OCI-M2 (cell line): ENCODE measurements at regions not wholly inside any gene's neighbourhood (a gene's known extent, or its start where the extent isn't known, plus 50 kb on each side); places are given as distances from the start of the nearest gene placed in this dataset.

Experiments
- DNase-seq: peaks from one replicate; lab custom pipeline; 2025; ENCODE audit not compliant: unreplicated experiment; lab: John Stamatoyannopoulos, UW

DNA sequence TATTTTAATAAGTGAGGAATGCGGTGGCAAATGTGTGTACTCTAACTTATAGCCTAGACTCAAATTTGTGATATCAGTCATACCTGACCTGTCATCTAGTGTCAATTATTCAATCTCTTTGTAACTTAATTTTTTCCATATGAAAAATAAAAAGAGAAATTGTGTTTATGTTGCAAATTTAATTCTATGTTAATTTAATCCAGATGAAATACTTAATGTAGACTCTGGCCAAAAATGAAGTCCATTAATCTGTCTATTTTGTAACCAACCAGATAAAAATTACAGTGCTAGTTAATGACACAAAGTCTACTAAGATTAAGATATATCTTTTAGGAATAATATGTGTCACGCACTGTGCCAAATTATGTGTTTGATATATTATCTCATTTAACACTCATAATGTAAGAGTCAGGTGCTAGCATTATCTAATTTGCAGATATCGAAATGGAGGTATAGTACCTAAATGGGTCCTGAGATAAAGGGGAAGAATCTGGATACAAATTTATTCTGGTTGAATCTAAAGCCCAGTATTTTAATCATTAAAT lies 712.1 kb downstream of the KCTD16 start:
- DNase-seq = no peak

DNA sequence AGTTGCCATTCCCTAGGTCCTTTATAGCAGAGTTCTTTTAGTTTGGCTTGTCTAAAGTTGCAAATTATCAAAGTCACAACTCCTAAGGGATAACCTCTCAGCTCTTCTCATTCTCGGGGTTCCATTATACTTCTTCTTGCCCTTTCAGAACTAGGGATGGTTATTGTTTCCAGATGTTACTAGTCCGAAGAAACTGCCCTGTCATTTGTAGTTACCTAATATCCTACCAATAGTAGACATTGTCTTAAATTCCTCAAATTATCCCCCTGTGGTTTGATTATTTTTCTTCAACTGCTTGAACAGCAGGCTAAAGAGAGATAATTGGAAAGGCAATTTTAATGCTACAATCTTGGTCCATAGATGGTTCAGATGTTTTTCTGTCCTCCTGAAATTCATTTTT lies 709.8 kb downstream of the KCTD16 start:
- DNase-seq = no peak

DNA sequence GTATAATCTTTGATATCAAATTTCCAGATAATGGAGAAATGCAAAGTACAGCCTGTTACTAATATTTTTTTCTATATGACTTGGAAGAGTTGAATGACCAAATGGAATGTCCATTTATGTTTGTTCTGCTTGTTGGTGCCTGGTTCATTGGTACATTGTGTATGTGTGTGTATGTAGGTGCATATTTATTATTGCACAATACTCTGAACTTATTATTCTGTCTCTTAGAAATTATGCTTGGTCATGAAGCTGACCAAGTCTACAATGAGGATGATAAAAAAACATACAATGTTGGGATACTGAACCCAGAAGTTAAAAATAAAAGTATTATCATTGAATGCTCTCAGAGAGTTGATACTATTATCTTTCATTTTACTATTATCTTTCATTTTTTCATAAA lies 706.3 kb downstream of the KCTD16 start:
- DNase-seq = no peak

DNA sequence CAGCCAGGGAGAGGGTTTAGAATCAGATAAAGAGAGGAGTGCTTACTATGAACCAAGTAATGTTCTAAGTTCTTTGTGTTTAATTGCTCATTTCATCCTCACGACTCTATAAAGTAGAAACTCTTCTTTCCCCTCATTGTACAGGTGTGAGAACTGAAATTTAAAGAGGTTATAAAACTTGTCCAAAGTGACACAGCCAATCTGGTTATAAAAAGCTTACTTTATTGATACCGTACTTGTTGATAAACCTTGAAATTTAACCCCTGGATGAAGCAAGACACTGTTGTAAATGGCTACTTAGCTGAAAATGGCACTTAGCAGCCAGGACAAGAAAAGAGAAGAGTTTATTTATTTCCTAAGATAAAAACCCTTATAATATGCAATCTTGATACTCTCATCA lies 702.4 kb downstream of the KCTD16 start:
- DNase-seq = no peak

DNA sequence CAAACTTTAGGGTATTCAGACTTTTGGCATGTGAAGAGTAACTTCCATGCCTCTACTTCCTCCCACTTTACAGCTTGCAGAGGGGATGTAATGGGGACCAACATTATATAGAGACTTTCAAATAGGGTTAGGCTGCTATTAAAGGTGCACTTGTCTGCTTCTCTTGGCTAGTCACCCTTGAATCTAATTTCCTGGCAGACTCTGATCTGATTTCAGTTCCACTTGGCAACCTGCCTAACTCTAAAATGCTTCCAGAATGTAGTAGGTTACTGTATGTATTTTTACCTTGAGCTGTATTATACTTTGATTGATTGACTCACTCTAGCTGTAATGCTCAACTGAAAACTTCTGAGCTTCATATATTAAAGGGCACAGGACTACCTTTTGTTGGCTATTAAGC lies 693.4 kb downstream of the KCTD16 start:
- no peak for DNase-seq

DNA sequence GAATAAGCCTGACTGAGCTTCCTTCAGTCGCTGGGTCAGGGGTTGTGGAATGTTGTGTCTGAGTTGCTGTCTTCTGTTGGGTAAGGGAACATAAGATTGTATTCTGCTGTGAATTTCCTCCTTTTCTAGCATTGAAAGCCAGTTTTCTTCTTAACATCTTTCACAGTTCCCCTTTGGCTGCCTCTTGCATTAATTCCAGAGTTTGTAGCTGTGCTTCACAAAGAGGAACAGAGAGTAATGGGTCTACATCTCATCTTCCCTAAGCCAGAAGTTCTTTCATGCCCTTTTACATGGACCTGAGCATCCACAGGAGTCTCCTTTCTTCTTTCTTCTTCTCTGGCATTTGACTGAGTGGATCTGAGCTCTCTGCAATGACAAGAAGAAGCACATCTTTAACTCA lies 686.8 kb downstream of the KCTD16 start:
- DNase-seq = no peak

DNA sequence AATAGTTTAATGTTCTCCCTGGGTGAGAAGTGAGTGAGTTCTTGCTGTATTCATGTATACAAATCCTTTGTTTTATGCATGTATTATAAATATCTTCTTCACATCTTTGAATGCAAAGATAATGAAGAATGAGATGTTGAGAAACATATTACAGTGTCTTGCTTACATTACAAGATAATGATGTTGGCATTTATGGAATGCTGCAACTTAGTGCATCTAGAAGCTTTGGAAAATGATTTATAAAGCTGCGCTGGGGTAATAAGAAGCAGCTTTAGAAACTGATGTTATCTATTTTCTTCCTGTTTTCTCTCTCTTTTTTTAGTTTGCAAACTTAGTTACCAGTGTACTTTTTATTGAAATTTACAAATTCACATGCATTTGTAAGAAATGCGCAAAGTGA lies 673.4 kb downstream of the KCTD16 start:
- no peak for DNase-seq

DNA sequence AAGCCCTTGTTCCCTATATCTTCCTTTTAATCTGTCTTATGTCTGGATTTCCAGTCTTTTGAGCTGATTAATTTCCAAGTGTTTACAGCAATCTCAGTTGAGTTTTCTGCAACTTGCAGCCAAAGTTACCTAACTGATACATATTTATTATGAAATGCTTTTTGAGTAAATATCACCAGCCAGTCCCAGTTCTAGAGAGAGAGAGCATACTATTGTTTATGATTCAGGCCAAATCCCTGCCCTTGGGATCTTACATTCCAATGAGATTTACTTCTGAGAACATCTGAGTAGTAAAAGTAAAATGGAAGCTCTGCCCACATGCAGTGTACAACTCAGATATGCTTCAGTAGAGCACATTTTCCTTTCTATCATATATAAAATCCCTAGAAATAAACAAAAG lies 661.7 kb downstream of the KCTD16 start:
- no peak for DNase-seq

DNA sequence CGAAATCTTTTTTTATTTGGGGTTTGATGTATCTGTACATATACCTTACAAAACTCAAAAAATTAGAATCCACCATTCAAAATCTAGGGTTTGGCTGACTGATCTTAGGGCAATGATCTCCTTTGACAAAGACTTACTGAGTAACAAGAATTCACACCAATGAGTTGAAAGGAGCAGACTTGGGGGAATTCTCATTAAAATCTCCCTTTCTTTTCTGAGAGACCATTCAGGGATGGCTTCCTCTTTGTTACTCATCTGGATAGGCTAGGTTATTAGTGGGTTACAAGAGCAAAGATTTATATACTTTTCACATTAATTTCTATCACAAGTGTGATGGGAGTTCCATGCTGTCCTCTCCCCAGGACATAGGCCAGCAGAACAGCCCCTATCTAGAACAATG lies 661.0 kb downstream of the KCTD16 start:
- no peak for DNase-seq

DNA sequence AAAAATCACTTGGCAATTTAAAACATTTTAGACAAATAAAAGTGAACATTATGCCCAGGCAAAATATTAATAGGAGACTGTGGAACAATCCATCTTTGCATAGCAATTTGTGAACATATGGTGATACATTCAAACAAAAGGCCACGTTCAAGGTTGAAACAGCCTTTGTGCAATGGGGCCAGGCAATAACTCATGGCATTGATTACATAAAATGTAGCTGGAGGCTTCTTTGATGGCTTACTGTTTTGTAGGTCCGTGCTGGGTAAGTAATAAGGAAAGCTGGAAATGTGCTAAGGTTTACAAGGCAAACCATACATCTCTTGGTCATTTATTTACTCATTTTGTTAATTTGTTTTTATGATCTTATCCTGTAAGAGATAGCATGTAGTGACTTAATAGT lies 651.8 kb downstream of the KCTD16 start:
- DNase-seq = no peak

DNA sequence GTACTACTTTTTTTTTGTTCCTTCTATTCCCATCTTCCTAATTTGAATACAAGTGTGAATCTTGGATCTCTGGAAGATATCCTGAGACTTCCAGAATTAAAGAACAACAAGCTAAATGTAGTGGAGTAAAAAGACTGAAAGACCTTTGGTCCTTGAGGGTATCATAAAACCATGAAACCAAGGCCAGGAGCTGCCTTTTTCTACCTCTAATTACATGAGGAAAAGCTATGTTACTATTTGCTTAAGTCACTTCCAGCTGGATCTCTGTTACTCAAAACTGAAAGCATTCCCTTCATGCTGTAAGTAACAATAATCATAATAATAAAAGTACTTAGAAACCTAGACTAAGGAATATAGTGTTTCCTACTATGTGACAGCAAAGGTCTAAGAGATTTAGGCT lies 649.6 kb downstream of the KCTD16 start:
- DNase-seq = no peak

DNA sequence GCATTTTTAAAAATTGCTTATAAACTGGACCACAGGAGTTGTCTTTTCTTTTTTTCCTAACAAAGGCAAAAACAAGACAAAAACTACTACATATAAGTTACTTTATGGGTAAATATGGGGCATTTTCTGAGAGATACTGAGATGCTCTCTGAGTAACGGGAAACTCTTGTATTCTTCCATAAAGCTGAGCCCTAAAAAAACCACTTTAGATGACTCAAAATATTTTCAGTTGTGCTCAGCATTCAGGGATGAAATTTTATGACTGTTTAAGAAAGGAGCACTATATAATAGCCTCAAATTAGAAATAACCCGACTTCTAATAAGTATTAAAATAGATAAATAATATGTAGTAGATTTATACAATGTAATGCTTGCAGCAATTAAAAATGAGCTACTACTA lies 644.5 kb downstream of the KCTD16 start:
- no peak for DNase-seq

DNA sequence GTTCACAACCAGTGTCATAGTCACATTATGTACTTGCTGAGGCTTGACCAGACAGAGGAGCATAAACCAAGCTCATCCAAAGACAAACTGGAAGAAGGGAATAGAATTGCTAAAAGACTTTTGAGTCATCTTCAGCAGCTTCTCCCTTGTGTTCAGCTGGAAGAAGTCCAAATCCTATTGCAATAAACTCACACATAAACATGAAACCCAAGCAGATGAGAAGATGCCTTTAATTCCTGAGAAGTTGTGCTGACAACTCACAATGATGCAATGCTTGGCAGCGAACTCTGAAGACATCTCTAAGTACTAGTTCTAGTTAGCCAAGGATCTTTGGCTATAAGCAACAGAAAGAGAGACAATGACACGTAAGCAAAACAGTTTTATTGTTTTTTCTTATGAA lies 642.1 kb downstream of the KCTD16 start:
- DNase-seq = no peak

DNA sequence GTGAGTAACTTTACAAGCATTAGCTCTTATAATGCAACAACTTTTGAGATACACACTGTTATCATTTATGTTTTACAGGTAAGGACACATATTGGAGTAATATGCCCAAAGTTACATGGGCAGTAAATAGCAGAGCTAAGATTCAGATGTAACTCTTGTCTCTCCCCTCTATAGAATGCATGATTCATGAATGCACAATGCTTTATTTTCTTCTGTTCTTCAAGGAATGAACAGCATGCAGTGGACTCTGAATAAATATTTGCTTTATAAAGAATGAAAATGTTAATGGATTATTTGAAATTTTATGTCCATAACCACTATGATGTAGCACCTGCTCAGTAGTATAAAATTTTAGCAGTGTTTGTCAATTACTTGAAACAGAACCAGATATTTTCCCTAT lies 629.5 kb downstream of the KCTD16 start:
- DNase-seq = no peak

DNA sequence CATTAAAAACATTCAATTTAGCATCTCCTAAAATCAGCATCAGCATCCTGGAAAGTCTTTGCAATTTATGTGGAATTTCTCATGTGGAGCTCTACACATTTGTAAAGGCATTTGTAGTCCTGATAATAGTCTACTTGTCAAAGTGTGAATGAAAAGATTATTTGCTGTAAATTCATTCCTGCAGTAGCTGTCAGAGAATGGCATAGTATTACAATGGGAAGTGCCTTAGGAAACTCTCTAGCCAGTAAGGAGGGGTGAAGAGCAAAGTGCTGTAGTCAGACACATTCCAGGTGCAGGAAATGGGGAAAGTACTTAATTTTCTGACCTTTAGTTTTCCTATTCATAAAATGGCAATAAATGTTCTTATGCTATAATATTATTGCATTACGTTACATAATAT lies 627.9 kb downstream of the KCTD16 start:
- DNase-seq = no peak

DNA sequence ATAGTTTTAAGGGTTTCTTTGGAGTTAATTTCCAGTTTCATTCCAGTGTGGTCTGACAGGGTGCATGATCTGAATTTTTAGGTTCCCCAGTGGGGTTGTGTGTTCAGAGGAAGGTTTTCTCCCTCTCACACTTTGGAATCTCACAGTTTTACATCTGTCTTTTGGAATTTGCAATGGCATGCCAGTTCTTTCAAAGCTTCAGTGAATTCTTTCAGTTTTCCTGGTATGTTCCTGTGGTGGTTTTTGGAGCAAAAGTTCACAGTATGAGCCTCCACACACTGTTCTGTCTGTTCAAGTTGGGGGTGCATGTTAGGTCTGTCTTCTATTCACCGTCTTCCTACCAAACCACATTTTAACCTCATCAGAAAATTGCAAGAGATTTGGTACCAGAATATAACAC lies 624.2 kb downstream of the KCTD16 start:
- DNase-seq = no peak

DNA sequence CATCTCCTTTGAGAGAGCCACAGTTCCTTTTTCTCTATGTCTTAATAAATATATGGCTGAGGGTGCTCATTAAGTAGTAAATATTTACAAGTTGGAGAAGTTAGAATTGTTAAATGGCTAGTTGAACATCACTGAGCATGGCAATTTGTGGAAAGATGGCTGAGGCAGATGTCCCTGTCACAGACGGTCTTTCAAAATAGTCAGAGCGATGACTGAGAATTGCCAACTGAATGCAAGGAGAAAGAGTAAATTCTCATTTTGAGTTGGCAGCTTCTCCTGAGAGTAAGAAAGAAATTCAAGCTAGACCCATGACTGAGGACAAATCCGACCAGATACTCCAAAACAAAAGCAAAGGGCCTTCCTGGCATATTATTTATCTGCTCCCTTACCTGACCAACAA lies 617.9 kb downstream of the KCTD16 start:
- DNase-seq = no peak

DNA sequence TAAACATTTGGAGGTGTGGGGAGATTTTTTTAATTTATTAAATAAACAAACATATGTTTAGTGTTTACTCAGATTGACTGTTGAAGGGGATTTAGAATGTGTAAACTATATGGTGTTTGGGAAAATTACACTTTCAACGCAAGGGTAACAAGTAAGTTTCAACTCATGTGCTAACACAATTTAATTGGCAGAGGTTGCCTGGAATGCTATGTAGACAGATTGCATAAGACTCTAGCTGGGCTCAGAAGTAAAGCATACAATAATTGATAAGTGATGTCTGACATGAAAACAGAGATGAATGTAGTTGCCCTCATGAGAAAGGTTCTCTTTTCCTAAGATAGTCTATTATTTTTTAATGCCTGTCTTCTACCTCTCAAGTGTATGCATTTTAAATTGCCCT lies 617.4 kb downstream of the KCTD16 start:
- DNase-seq = no peak

DNA sequence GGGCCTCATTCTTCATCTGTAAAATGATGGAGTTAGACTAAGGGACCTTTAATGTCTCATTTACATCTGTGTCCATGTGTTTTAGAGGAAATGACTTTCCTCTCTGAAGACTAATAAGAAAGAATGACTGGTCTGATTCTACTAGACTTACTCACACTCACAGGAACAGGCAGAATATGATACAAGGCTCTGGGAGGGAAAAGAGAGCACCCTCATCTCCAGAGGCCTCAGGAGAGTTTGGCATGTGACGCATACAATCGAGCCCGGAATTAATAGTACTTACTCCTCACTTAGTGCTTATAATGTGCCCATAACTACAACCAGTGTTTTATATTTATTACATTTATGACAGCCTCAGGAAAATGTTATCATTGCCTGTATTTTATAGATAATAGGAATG lies 608.7 kb downstream of the KCTD16 start:
- DNase-seq = no peak

DNA sequence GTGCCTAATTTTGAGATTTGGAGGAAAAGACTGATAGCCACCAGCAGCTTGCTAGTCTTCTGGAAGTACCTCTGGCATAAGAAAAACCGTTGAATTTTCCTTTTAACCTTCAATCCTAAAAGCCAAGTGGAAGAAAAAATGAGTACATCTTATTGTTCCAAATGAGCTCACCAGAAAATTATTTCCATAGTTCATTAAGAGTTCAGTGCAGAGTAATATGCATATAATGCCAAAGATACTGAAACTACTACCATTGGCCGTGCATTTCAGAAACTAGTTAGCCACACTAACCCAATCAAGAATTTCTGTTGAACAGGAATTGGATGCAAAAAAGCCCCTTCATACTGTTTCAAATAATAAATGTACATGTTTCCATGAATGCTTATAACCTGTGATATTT lies 607.9 kb downstream of the KCTD16 start:
- no peak for DNase-seq

DNA sequence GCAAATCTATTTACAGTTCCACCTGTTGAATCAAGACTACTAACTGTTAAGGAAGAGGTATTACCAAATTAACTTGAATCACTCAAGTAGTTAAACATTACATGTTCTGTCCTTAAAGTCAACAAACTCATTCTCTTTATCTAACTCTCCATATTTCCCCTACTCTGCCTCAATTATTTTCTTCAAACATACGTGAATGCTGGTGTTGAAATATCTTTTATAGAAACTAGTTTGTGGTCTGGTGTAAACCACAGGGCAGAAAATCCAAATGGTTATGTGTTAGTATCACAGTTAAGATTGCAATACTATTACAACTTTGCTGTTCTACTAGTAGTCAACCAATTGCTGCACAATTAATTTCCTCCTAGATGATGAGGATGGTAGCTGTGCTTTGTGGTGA lies 603.5 kb downstream of the KCTD16 start:
- DNase-seq = no peak

DNA sequence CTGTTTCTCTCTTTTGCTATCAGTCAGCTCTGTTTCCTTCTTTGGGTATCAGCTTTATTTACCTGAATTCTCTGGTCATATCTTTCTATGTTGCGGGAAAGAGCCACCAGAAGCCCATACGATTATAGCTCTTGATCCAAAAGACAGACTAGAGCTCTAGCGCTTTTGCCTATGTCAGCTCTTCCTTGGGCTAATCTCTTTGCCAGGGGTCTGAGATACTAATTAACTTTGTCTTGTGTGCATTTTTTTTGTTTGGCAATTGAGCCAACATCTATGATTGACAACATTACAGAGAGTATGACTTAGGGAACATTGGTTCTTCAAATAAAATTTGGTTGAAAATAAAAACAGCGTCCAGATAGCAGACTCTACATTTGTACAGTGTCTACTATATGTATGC lies 603.0 kb downstream of the KCTD16 start:
- no peak for DNase-seq

DNA sequence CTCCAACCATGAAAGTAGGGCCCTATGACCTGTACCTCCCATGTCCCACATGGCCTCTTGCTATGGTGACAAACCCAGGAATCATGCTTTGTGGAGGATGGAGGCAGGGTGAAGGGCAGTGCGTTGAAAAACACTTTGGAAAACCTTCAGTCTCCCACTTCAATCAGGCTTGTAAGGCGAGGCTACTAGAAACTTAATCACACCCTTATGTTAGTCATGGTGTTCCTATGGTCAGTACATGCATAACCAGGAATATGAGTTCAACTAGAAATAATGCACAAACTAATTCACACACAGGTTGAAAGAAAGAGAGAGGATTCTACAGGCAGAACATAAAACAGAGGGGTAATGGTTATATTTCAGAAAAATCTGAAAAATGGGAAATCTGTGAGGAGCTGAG lies 601.1 kb downstream of the KCTD16 start:
- no peak for DNase-seq

DNA sequence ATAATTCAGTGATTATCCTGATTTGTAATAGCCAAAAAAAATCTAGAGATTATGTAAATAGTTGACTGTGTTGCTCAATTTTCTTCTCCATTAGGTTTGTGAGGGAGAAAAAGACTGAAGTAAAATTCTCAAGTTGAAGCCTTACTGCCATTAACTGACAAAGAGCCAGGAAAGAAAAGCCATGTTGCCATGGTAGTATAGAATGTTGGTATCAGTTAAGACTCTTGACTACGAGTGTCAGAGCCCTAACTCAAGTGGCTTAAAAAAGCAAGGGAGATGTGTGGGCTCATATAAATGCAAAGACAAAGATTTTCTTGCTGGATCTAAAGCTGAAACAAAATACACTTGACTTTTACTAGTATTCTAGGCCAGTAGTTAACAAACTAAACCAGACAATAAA lies 571.7 kb downstream of the KCTD16 start:
- no peak for DNase-seq
